ENCODE measurements at regions not wholly inside any gene's neighbourhood (a gene's known extent, or its start where the extent isn't known, plus 50 kb on each side); places are given as distances from the start of the nearest gene placed in this dataset.
"Not testable (repeated sequence)": the region's sequence is repeated elsewhere in the genome, so short reads cannot be mapped to it uniquely, and the experiment has no call there.

GRCh38 chr6:119961450-119961849 is 611.9 kb upstream of the MAN1A1 start:
- no peaks in the 10 kb centered on the region for H3K36me3 ChIP-seq (ENCODE audit: control insufficient read depth, insufficient read depth, low read length)
- peak in 1 of 2 donors; percentile 5 for DNase-seq
- no peaks in the 10 kb centered on the region for H3K27me3 ChIP-seq (ENCODE audit: control insufficient read depth, insufficient read depth, low read length)
- H3K4me1 ChIP-seq (ENCODE audit: control insufficient read depth, insufficient read depth, low read length): no peaks in the 10 kb centered on the region
- 57% methylated on average over 1 of the region's 2 CpGs for WGBS (ENCODE audit: insufficient coverage, low lambda C conversion rate)
- H3K4me3 ChIP-seq (ENCODE audit: low read length): no peak overlapping the region
- H3K9me3 ChIP-seq (ENCODE audit: control insufficient read depth, low read depth, low read length): no peaks in the 10 kb centered on the region
- H3K27ac ChIP-seq (ENCODE audit: low read length): no peak overlapping the region

- WGBS (ENCODE audit: insufficient coverage, low lambda C conversion rate): no CpG with 5 or more reads among the region's 5 CpGs
- H3K27me3 ChIP-seq (ENCODE audit: control insufficient read depth, insufficient read depth, low read length): no peaks in the 10 kb centered on the region
- no peak overlapping the region for H3K27ac ChIP-seq (ENCODE audit: low read length)
- DNase-seq: no peak
- no peaks in the 10 kb centered on the region for H3K4me1 ChIP-seq (ENCODE audit: control insufficient read depth, insufficient read depth, low read length)
- no peaks in the 10 kb centered on the region for H3K36me3 ChIP-seq (ENCODE audit: control insufficient read depth, insufficient read depth, low read length)
- no peaks in the 10 kb centered on the region for H3K9me3 ChIP-seq (ENCODE audit: control insufficient read depth, low read depth, low read length)
- no peak overlapping the region for H3K4me3 ChIP-seq (ENCODE audit: low read length)
These were observed 610.9 kb upstream of the MAN1A1 start for GRCh38 chr6:119960456-119960855.

- WGBS (ENCODE audit: insufficient coverage, low lambda C conversion rate): no CpG with 5 or more reads among the region's 3 CpGs
- Histone ChIP-seq H3K4me1 (ENCODE audit: control insufficient read depth, insufficient read depth, low read length) (no peaks in the 10 kb centered on the region), H3K36me3 (ENCODE audit: control insufficient read depth, insufficient read depth, low read length) (no peaks in the 10 kb centered on the region), H3K27ac (ENCODE audit: low read length) (no peak overlapping the region), H3K27me3 (ENCODE audit: control insufficient read depth, insufficient read depth, low read length) (no peaks in the 10 kb centered on the region), H3K9me3 (ENCODE audit: control insufficient read depth, low read depth, low read length) (no peaks in the 10 kb centered on the region), H3K4me3 (ENCODE audit: low read length) (no peak overlapping the region)
- no peak for DNase-seq
These were observed 610.5 kb upstream of the MAN1A1 start for GRCh38 chr6:119960036-119960435.

- no peaks in the 10 kb centered on the region for H3K4me1 ChIP-seq (ENCODE audit: control insufficient read depth, insufficient read depth, low read length)
- no peak for DNase-seq
- H3K27ac ChIP-seq (ENCODE audit: low read length): no peak overlapping the region
- H3K36me3 ChIP-seq (ENCODE audit: control insufficient read depth, insufficient read depth, low read length): no peaks in the 10 kb centered on the region
- WGBS (ENCODE audit: insufficient coverage, low lambda C conversion rate): no CpG with 5 or more reads among the region's 3 CpGs
- H3K9me3 ChIP-seq (ENCODE audit: control insufficient read depth, low read depth, low read length): no peaks in the 10 kb centered on the region
- H3K27me3 ChIP-seq (ENCODE audit: control insufficient read depth, insufficient read depth, low read length): no peaks in the 10 kb centered on the region
- H3K4me3 ChIP-seq (ENCODE audit: low read length): no peak overlapping the region
These were observed 607.6 kb upstream of the MAN1A1 start for GRCh38 chr6:119957195-119957594.

- 75% methylated on average over 1 of the region's 3 CpGs for WGBS (ENCODE audit: insufficient coverage, low lambda C conversion rate)
- Histone ChIP-seq H3K4me3 (ENCODE audit: low read length) (no peak overlapping the region), H3K27ac (ENCODE audit: low read length) (no peak overlapping the region), H3K4me1 (ENCODE audit: control insufficient read depth, insufficient read depth, low read length) (no peaks in the 10 kb centered on the region), H3K9me3 (ENCODE audit: control insufficient read depth, low read depth, low read length) (no peaks in the 10 kb centered on the region), H3K36me3 (ENCODE audit: control insufficient read depth, insufficient read depth, low read length) (no peaks in the 10 kb centered on the region), H3K27me3 (ENCODE audit: control insufficient read depth, insufficient read depth, low read length) (no peaks in the 10 kb centered on the region)
- DNase-seq: no peak
These were observed 603.1 kb upstream of the MAN1A1 start for GRCh38 chr6:119952696-119953095.

- H3K27ac ChIP-seq (ENCODE audit: low read length): no peak overlapping the region
- no peaks in the 10 kb centered on the region for H3K36me3 ChIP-seq (ENCODE audit: control insufficient read depth, insufficient read depth, low read length)
- DNase-seq: no peak
These were observed 601.1 kb upstream of the MAN1A1 start for GRCh38 chr6:119950681-119951080.

GRCh38 chr6:119942078-119942752 is 592.7 kb upstream of the MAN1A1 start:
- Histone ChIP-seq H3K27ac (ENCODE audit: low read length) (no peak overlapping the region), H3K27me3 (ENCODE audit: control insufficient read depth, insufficient read depth, low read length) (no peaks in the 10 kb centered on the region), H3K9me3 (ENCODE audit: control insufficient read depth, low read depth, low read length) (no peaks in the 10 kb centered on the region), H3K4me1 (ENCODE audit: control insufficient read depth, insufficient read depth, low read length) (no peaks in the 10 kb centered on the region), H3K4me3 (ENCODE audit: low read length) (no peak overlapping the region), H3K36me3 (ENCODE audit: control insufficient read depth, insufficient read depth, low read length) (no peaks in the 10 kb centered on the region)
- no CpG with 5 or more reads among the region's 3 CpGs for WGBS (ENCODE audit: insufficient coverage, low lambda C conversion rate)
- DNase-seq: no peak

More at GRCh38 chr6:119950681-119951080, 601.1 kb upstream of the MAN1A1 start:
- no peaks in the 10 kb centered on the region for H3K27me3 ChIP-seq (ENCODE audit: control insufficient read depth, insufficient read depth, low read length)
- H3K9me3 ChIP-seq (ENCODE audit: control insufficient read depth, low read depth, low read length): no peaks in the 10 kb centered on the region
- H3K4me3 ChIP-seq (ENCODE audit: low read length): no peak overlapping the region
- no peaks in the 10 kb centered on the region for H3K4me1 ChIP-seq (ENCODE audit: control insufficient read depth, insufficient read depth, low read length)

- DNase-seq: no peak
- H3K27me3 ChIP-seq (ENCODE audit: control insufficient read depth, insufficient read depth, low read length): no peaks in the 10 kb centered on the region
- no peak overlapping the region for H3K4me3 ChIP-seq (ENCODE audit: low read length)
- no peak overlapping the region for H3K27ac ChIP-seq (ENCODE audit: low read length)
- no peaks in the 10 kb centered on the region for H3K9me3 ChIP-seq (ENCODE audit: control insufficient read depth, low read depth, low read length)
- H3K36me3 ChIP-seq (ENCODE audit: control insufficient read depth, insufficient read depth, low read length): no peaks in the 10 kb centered on the region
- no peaks in the 10 kb centered on the region for H3K4me1 ChIP-seq (ENCODE audit: control insufficient read depth, insufficient read depth, low read length)
- no CpG with 5 or more reads among the region's 1 CpG for WGBS (ENCODE audit: insufficient coverage, low lambda C conversion rate)
These were observed 589.2 kb upstream of the MAN1A1 start for GRCh38 chr6:119938752-119939151.

GRCh38 chr6:119934816-119935215 is 585.3 kb upstream of the MAN1A1 start:
- no peak for DNase-seq

GRCh38 chr6:119929121-119929520 is 579.6 kb upstream of the MAN1A1 start:
- Histone ChIP-seq H3K27me3 (ENCODE audit: control insufficient read depth, insufficient read depth, low read length) (no peaks in the 10 kb centered on the region), H3K36me3 (ENCODE audit: control insufficient read depth, insufficient read depth, low read length) (no peaks in the 10 kb centered on the region), H3K4me3 (ENCODE audit: low read length) (no peak overlapping the region), H3K27ac (ENCODE audit: low read length) (no peak overlapping the region), H3K9me3 (ENCODE audit: control insufficient read depth, low read depth, low read length) (no peaks in the 10 kb centered on the region), H3K4me1 (ENCODE audit: control insufficient read depth, insufficient read depth, low read length) (no peaks in the 10 kb centered on the region)
- WGBS (ENCODE audit: insufficient coverage, low lambda C conversion rate): 75% methylated on average over 2 of the region's 2 CpGs
- DNase-seq: no peak

More at GRCh38 chr6:119934816-119935215, 585.3 kb upstream of the MAN1A1 start:
- Histone ChIP-seq H3K36me3 (ENCODE audit: control insufficient read depth, insufficient read depth, low read length) (no peaks in the 10 kb centered on the region), H3K4me1 (ENCODE audit: control insufficient read depth, insufficient read depth, low read length) (no peaks in the 10 kb centered on the region), H3K9me3 (ENCODE audit: control insufficient read depth, low read depth, low read length) (no peaks in the 10 kb centered on the region), H3K27me3 (ENCODE audit: control insufficient read depth, insufficient read depth, low read length) (no peaks in the 10 kb centered on the region), H3K27ac (ENCODE audit: low read length) (no peak overlapping the region), H3K4me3 (ENCODE audit: low read length) (no peak overlapping the region)
- 80% methylated on average over 1 of the region's 1 CpG for WGBS (ENCODE audit: insufficient coverage, low lambda C conversion rate)

GRCh38 chr6:119924888-119925287 is 575.3 kb upstream of the MAN1A1 start:
- not testable (repeated sequence) for H3K9me3 ChIP-seq (ENCODE audit: control insufficient read depth, low read depth, low read length); DNase-seq; H3K4me1 ChIP-seq (ENCODE audit: control insufficient read depth, insufficient read depth, low read length); H3K27me3 ChIP-seq (ENCODE audit: control insufficient read depth, insufficient read depth, low read length); H3K4me3 ChIP-seq (ENCODE audit: low read length); H3K27ac ChIP-seq (ENCODE audit: low read length); H3K36me3 ChIP-seq (ENCODE audit: control insufficient read depth, insufficient read depth, low read length)
- WGBS (ENCODE audit: insufficient coverage, low lambda C conversion rate): no CpG with 5 or more reads among the region's 3 CpGs
